ENCODE measurements at regions not wholly inside any gene's neighbourhood (a gene's known extent, or its start where the extent isn't known, plus 50 kb on each side); places are given as distances from the start of the nearest gene placed in this dataset.

GRCh38 chr1:213526306-213526705 is 461.5 kb upstream of the PROX1 start:
- WGBS = 84% methylated on average over 4 of the region's 4 CpGs

GRCh38 chr1:213530611-213531320 is 457.0 kb upstream of the PROX1 start:
- no peak overlapping the region for H3K4me3 ChIP-seq
- H3K27ac ChIP-seq = no peak overlapping the region
- 71% methylated on average over 4 of the region's 4 CpGs for whole genome bisulfite sequencing
- DNase-seq (ENCODE audit: low spot score in 2 of 2) = no peak
- H3K27me3 ChIP-seq = no peaks in the 10 kb centered on the region
- no peaks in the 10 kb centered on the region for H3K4me1 ChIP-seq
- no peaks in the 10 kb centered on the region for H3K9me3 ChIP-seq
- H3K36me3 ChIP-seq = no peaks in the 10 kb centered on the region
- no peak for TF ChIP-seq CTCF (IDR thresholded peaks at IDR 0.05)
- TF ChIP-seq POLR2A (IDR thresholded peaks at IDR 0.05) = no peak
- no peak for TF ChIP-seq EP300 (IDR thresholded peaks at IDR 0.05)
- no peak for TF ChIP-seq POLR2AphosphoS5 (IDR thresholded peaks at IDR 0.05)

More at GRCh38 chr1:213526306-213526705, 461.5 kb upstream of the PROX1 start:
- peaks cover 4% of the 10 kb centered on the region for H3K9me3 ChIP-seq
- H3K27me3 ChIP-seq = no peaks in the 10 kb centered on the region
- no peak for DNase-seq (ENCODE audit: low spot score in 2 of 2)
- no peak overlapping the region for H3K4me3 ChIP-seq
- no peaks in the 10 kb centered on the region for H3K36me3 ChIP-seq
- TF ChIP-seq POLR2AphosphoS5 (IDR thresholded peaks at IDR 0.05) (no peak), CTCF (IDR thresholded peaks at IDR 0.05) (no peak), EP300 (IDR thresholded peaks at IDR 0.05) (no peak), POLR2A (IDR thresholded peaks at IDR 0.05) (no peak)
- H3K4me1 ChIP-seq = no peaks in the 10 kb centered on the region
- no peak overlapping the region for H3K27ac ChIP-seq

GRCh38 chr1:213531369-213532310 is 456.1 kb upstream of the PROX1 start:
- no peak overlapping the region for H3K27ac ChIP-seq
- no peaks in the 10 kb centered on the region for H3K4me1 ChIP-seq
- no peaks in the 10 kb centered on the region for H3K27me3 ChIP-seq
- DNase-seq (ENCODE audit: low spot score in 2 of 2) = no peak
- H3K4me3 ChIP-seq = no peak overlapping the region
- 88% methylated on average over 9 of the region's 12 CpGs for WGBS
- no peaks in the 10 kb centered on the region for H3K36me3 ChIP-seq
- TF ChIP-seq EP300 (IDR thresholded peaks at IDR 0.05) (no peak), POLR2AphosphoS5 (IDR thresholded peaks at IDR 0.05) (no peak), POLR2A (IDR thresholded peaks at IDR 0.05) (no peak), CTCF (IDR thresholded peaks at IDR 0.05) (no peak)
- H3K9me3 ChIP-seq = no peaks in the 10 kb centered on the region

GRCh38 chr1:213533125-213533524 is 454.6 kb upstream of the PROX1 start:
- no peak overlapping the region for H3K27ac ChIP-seq
- no peaks in the 10 kb centered on the region for H3K27me3 ChIP-seq
- H3K4me3 ChIP-seq = no peak overlapping the region
- no peaks in the 10 kb centered on the region for H3K4me1 ChIP-seq
- H3K9me3 ChIP-seq = no peaks in the 10 kb centered on the region
- 86% methylated on average over 2 of the region's 2 CpGs for WGBS
- TF ChIP-seq POLR2A (IDR thresholded peaks at IDR 0.05) = no peak
- no peak for TF ChIP-seq EP300 (IDR thresholded peaks at IDR 0.05)
- no peak for TF ChIP-seq CTCF (IDR thresholded peaks at IDR 0.05)
- no peaks in the 10 kb centered on the region for H3K36me3 ChIP-seq
- DNase-seq (ENCODE audit: low spot score in 2 of 2) = no peak

- H3K36me3 ChIP-seq = no peaks in the 10 kb centered on the region
- WGBS = 89% methylated on average over 6 of the region's 6 CpGs
- TF ChIP-seq EP300 (IDR thresholded peaks at IDR 0.05) (no peak), POLR2AphosphoS5 (IDR thresholded peaks at IDR 0.05) (no peak), CTCF (IDR thresholded peaks at IDR 0.05) (no peak), POLR2A (IDR thresholded peaks at IDR 0.05) (no peak)
These were observed 452.1 kb upstream of the PROX1 start for GRCh38 chr1:213535679-213536078.

More at GRCh38 chr1:213535679-213536078, 452.1 kb upstream of the PROX1 start:
- Histone ChIP-seq H3K4me1 (no peaks in the 10 kb centered on the region), H3K9me3 (no peaks in the 10 kb centered on the region), H3K4me3 (no peak overlapping the region), H3K27ac (no peak overlapping the region), H3K27me3 (no peaks in the 10 kb centered on the region)
- no peak for DNase-seq (ENCODE audit: low spot score in 2 of 2)
